H1 (cell line): ENCODE measurements at regions not wholly inside any gene's neighbourhood (a gene's known extent, or its start where the extent isn't known, plus 50 kb on each side); places are given as distances from the start of the nearest gene placed in this dataset.

Experiments
- CTCF ChIA-PET: fragments of 300-600 bp; sonication (Branson Sonifier 250); formaldehyde crosslinking; loops from one replicate; lab custom pipeline; 2021; ENCODE audit not compliant: partially characterized antibody; lab: Charles Lee
- POLR2A ChIA-PET: fragments of 300-600 bp; sonication (Branson Sonifier 250); formaldehyde crosslinking; loops from one replicate; lab custom pipeline; 2021; ENCODE audit warnings: inconsistent platforms; ENCODE audit not compliant: partially characterized antibody; lab: Charles Lee
- DNase-seq, 2 experiments: peaks; one replicate each; pipeline versions ENCODE4 v3.0.0 to v3.0.0-alpha.2; 2010 to 2022; ENCODE audit warnings: low spot score in 2 of 2, low read depth in 1 of 2, mixed read lengths in 1 of 2
- FAIRE-seq: peaks from 2 replicates; lab custom pipeline; 2011; peaks lifted over from hg19 to GRCh38; lab: Jason Lieb, UNC
- H2AFZ ChIP-seq: 2 replicates; pipeline ENCODE4 v1.8.1; 2012; ENCODE audit warnings: low read length, inconsistent platforms
- H2AK5ac ChIP-seq: 2 replicates; pipeline ENCODE4 v1.6.1; 2013; ENCODE audit warnings: low read depth, low read length
- H2BK120ac ChIP-seq: replicated peaks from 2 replicates; pipeline ENCODE3; 2013; ENCODE audit warnings: low read depth, low read length, inconsistent platforms
- H2BK12ac ChIP-seq: 2 replicates; pipeline ENCODE4 v1.6.1; 2013; ENCODE audit warnings: low read depth, low read length
- H2BK15ac ChIP-seq: 2 replicates; pipeline ENCODE4 v1.6.1; 2013; ENCODE audit warnings: low read length
- H2BK20ac ChIP-seq: 2 replicates; pipeline ENCODE4 v1.6.1; 2013; ENCODE audit warnings: low read length
- H2BK5ac ChIP-seq: 2 replicates; pipeline ENCODE4 v1.6.1; 2013; ENCODE audit warnings: low read depth, low read length
- H3K14ac ChIP-seq: 2 replicates; pipeline ENCODE4 v1.6.1; 2013; ENCODE audit warnings: inconsistent platforms; ENCODE audit not compliant: insufficient read length
- H3K18ac ChIP-seq: 2 replicates; pipeline ENCODE4 v1.6.1; 2013; ENCODE audit warnings: low read length; ENCODE audit errors: extremely low read depth
- H3K23ac ChIP-seq: 2 replicates; pipeline ENCODE4 v1.6.1; 2013; ENCODE audit warnings: inconsistent platforms; ENCODE audit not compliant: insufficient read length
- H3K23me2 ChIP-seq: 2 replicates; pipeline ENCODE4 v1.6.1; 2013; ENCODE audit warnings: low read depth, low read length
- H3K27ac ChIP-seq: 2 replicates; pipeline ENCODE4 v1.6.1; 2011; ENCODE audit warnings: low read depth, low read length, inconsistent platforms
- H3K27me3 ChIP-seq, 4 experiments: replicated peaks in 1 of 4; 1 replicate in 1 of 4; 2 replicates in 3 of 4; pipeline versions ENCODE4 v1.6.1 to v1.8.1; 2011 to 2013; ENCODE audit warnings: low read length in 3 of 4, mild to moderate bottlenecking in 3 of 4, inconsistent platforms in 2 of 4, mixed read lengths in 2 of 4, moderate library complexity in 1 of 4; ENCODE audit not compliant: control insufficient read depth in 3 of 4, insufficient read depth in 3 of 4; ENCODE audit errors: extremely low read depth in 1 of 4
- H3K36me3 ChIP-seq, 4 experiments: 2 replicates each; pipeline versions ENCODE4 v1.6.1 to v1.8.1; 2011 to 2013; ENCODE audit warnings: mild to moderate bottlenecking in 4 of 4, low read length in 3 of 4, moderate library complexity in 2 of 4, control low read depth in 1 of 4, inconsistent platforms in 1 of 4; ENCODE audit not compliant: insufficient read depth in 4 of 4, control insufficient read depth in 2 of 4
- H3K4ac ChIP-seq: replicated peaks from 2 replicates; pipeline ENCODE3; 2013; ENCODE audit warnings: low read length, low read depth, mixed read lengths, inconsistent platforms; ENCODE audit not compliant: insufficient read length
- H3K4me1 ChIP-seq, 4 experiments: replicated peaks in 1 of 4; 1 replicate in 1 of 4; 2 replicates in 3 of 4; pipeline versions ENCODE4 v1.6.1 to v1.8.1; 2011 to 2013; ENCODE audit warnings: low read length in 3 of 4, inconsistent platforms in 2 of 4, mixed read lengths in 1 of 4; ENCODE audit not compliant: insufficient read depth in 4 of 4, control insufficient read depth in 3 of 4
- H3K4me2 ChIP-seq, 2 experiments: 2 replicates each; pipeline versions ENCODE4 v1.6.1 to v1.8.1; 2011 to 2013; ENCODE audit warnings: low read depth in 2 of 2, low read length in 2 of 2, control low read depth in 1 of 2, inconsistent platforms in 1 of 2, mild to moderate bottlenecking in 1 of 2; ENCODE audit not compliant: insufficient read depth in 1 of 2
- H3K4me3 ChIP-seq, 4 experiments: fragments of 200-600, 300-600 bp in 1 of 4; sonication (generic), shearing (Covaris generic), sonication (Bioruptor Twin) in 1 of 4; 2 replicates each; pipeline versions ENCODE4 v1.5.1 to v1.8.1; 2011 to 2016; ENCODE audit warnings: low read length in 4 of 4, low read depth in 3 of 4, control low read depth in 2 of 4, inconsistent platforms in 2 of 4, mild to moderate bottlenecking in 2 of 4, mixed read lengths in 1 of 4, moderate library complexity in 1 of 4; ENCODE audit not compliant: insufficient read depth in 2 of 4; ENCODE audit errors: extremely low read depth in 1 of 4
- H3K56ac ChIP-seq: replicated peaks from 2 replicates; pipeline ENCODE3; 2013; ENCODE audit warnings: low read depth, mild to moderate bottlenecking, mixed read lengths, low read length, inconsistent platforms; ENCODE audit not compliant: insufficient read length
- H3K79me1 ChIP-seq: 2 replicates; pipeline ENCODE4 v1.6.1; 2013; ENCODE audit warnings: low read depth, low read length, control low read depth
- H3K79me2 ChIP-seq, 2 experiments: 2 replicates each; pipeline versions ENCODE4 v1.6.1 to v1.8.1; 2012 to 2013; ENCODE audit warnings: low read length in 2 of 2, mild to moderate bottlenecking in 2 of 2, inconsistent platforms in 1 of 2; ENCODE audit not compliant: insufficient read depth in 2 of 2, control insufficient read depth in 1 of 2
- H3K9ac ChIP-seq, 4 experiments: replicated peaks in 1 of 4; 1 replicate in 1 of 4; 2 replicates in 3 of 4; pipeline versions ENCODE4 v1.6.1 to v1.8.1; 2011 to 2013; ENCODE audit warnings: low read depth in 3 of 4, low read length in 3 of 4, control low read depth in 2 of 4, mild to moderate bottlenecking in 2 of 4, moderate library complexity in 2 of 4, inconsistent platforms in 1 of 4; ENCODE audit errors: extremely low read depth in 1 of 4
- H3K9me3 ChIP-seq, 2 experiments: 2 replicates each; pipeline versions ENCODE4 v1.6.1 to v1.8.1; 2012 to 2013; ENCODE audit warnings: mild to moderate bottlenecking in 2 of 2, moderate library complexity in 2 of 2, control low read depth in 1 of 2, inconsistent platforms in 1 of 2, low read depth in 1 of 2, low read length in 1 of 2, mixed read lengths in 1 of 2; ENCODE audit not compliant: insufficient read depth in 2 of 2
- H4K20me1 ChIP-seq, 2 experiments: replicated peaks in 1 of 2; 2 replicates each; pipeline versions ENCODE3 to v1.8.1; 2011 to 2013; ENCODE audit warnings: inconsistent platforms in 2 of 2, low read length in 2 of 2, mild to moderate bottlenecking in 1 of 2; ENCODE audit not compliant: insufficient read depth in 2 of 2, control insufficient read depth in 1 of 2
- H4K5ac ChIP-seq: 2 replicates; pipeline ENCODE4 v1.6.1; 2013; ENCODE audit warnings: low read length, low read depth, mixed read lengths, inconsistent platforms; ENCODE audit not compliant: insufficient read length
- H4K8ac ChIP-seq: 2 replicates; pipeline ENCODE4 v1.8.0; 2013; ENCODE audit warnings: mild to moderate bottlenecking, moderate library complexity, low read length, inconsistent platforms; ENCODE audit not compliant: insufficient read depth; ENCODE audit errors: extremely low read depth
- H4K91ac ChIP-seq: replicated peaks from 2 replicates; pipeline ENCODE3; 2013; ENCODE audit warnings: low read length, mixed read lengths, inconsistent platforms; ENCODE audit not compliant: insufficient read length
- GABPA ChIP-seq: IDR thresholded peaks from 2 replicates; pipeline ENCODE4 v1.6.1; 2011; ENCODE audit warnings: mild to moderate bottlenecking, low read length, moderate library complexity, borderline replicate concordance; ENCODE audit not compliant: insufficient read depth
- SIN3A ChIP-seq, 2 experiments: IDR thresholded peaks in 1 of 2; conservative IDR thresholded peaks in 1 of 2; 2 replicates each; pipeline ENCODE4 v1.6.1; 2011 to 2012; ENCODE audit warnings: low read length in 2 of 2, improper control_type of control experiment in 1 of 2, low read depth in 1 of 2, mild to moderate bottlenecking in 1 of 2
- SUZ12 ChIP-seq: fragments of 200-600 bp; sonication (generic); IDR thresholded peaks from 2 replicates; pipeline ENCODE4 v1.6.1; 2012; ENCODE audit warnings: mild to moderate bottlenecking, inconsistent platforms, low read length, moderate library complexity, mixed read lengths
- TCF12 ChIP-seq: IDR thresholded peaks from 2 replicates; pipeline ENCODE4 v1.6.1; 2011; ENCODE audit warnings: low read depth, mild to moderate bottlenecking, low read length
- WGBS, 2 experiments: shearing (Covaris generic) in 1 of 2; methylation state at CpG; one replicate each; pipeline versions ENCODE4 v1.1.6 to v1.1.7; 2013 to 2015; ENCODE audit warnings: low lambda C conversion rate in 2 of 2, mixed read lengths in 2 of 2, inconsistent platforms in 1 of 2, low coverage in 1 of 2, missing lambda C conversion rate in 1 of 2; ENCODE audit not compliant: insufficient replicate concordance in 2 of 2, insufficient coverage in 1 of 2, insufficient read length in 1 of 2; ENCODE audit errors: extremely low coverage in 1 of 2, missing lambda C conversion rate in 1 of 2; 5-methylcytosine and 5-hydroxymethylcytosine counted together

GRCh38 chr22:49031746-49032330 lies 795.8 kb downstream of the BRD1 start:
- H3K79me2 ChIP-seq: no peaks in the 10 kb centered on the region
- H2BK120ac ChIP-seq: no peak overlapping the region
- no peaks in the 10 kb centered on the region; a peak in 1 of 7 replicates for H3K4me1 ChIP-seq
- no peak for DNase-seq
- H3K23me2 ChIP-seq: no peaks in the 10 kb centered on the region
- no peak overlapping the region for H3K23ac ChIP-seq
- no peaks in the 10 kb centered on the region; a peak in 1 of 4 replicates for H3K9me3 ChIP-seq
- H3K36me3 ChIP-seq: no peaks in the 10 kb centered on the region
- no peak overlapping the region for H2BK12ac ChIP-seq
- no peak overlapping the region for H3K14ac ChIP-seq
- no peak overlapping the region for H3K18ac ChIP-seq
- no peaks in the 10 kb centered on the region for H4K20me1 ChIP-seq
- no peak overlapping the region for H2BK5ac ChIP-seq
- no peak overlapping the region for H3K4ac ChIP-seq
- WGBS, 2 experiments: 84% methylated on average over 6 of the region's 6 CpGs; no CpG with 5 or more reads in 1 of the 2 experiments
- H3K27ac ChIP-seq: no peak overlapping the region
- no peak overlapping the region; the same call in 1 of the 2 replicates for H2BK15ac ChIP-seq
- POLR2A ChIA-PET: no interaction called here
- TF ChIP-seq SIN3A (conservative IDR thresholded peaks at IDR 0.05 in 1 of 2, IDR thresholded peaks at IDR 0.05 in 1 of 2; ENCODE audit: low read depth in 1 of 2, low read length in 2 of 2) (no peak), TCF12 (no peak), GABPA (no peak), SUZ12 (no peak)
- TF ChIP-seq, all 59 proteins: peak for 0
- FAIRE-seq: no peak
- H4K91ac ChIP-seq: no peak overlapping the region
- H2BK20ac ChIP-seq: no peak overlapping the region
- H3K9ac ChIP-seq: no peak overlapping the region
- no peak overlapping the region for H2AFZ ChIP-seq
- CTCF ChIA-PET: interaction anchor here (1.2 kb wide), 1 partner anchor 89 kb away, joined by 4 read pairs; no protein-coding TSS in a partner anchor
- H3K4me2 ChIP-seq: no peak overlapping the region
- no peak overlapping the region for H3K4me3 ChIP-seq
- H3K27me3 ChIP-seq: peaks cover 0 to 6% (median 0%) of the 10 kb centered on the region in 4 experiments; a peak in 1 of 7 replicates
- H2AK5ac ChIP-seq: no peak overlapping the region
- no peaks in the 10 kb centered on the region for H3K79me1 ChIP-seq
- no peak overlapping the region for H3K56ac ChIP-seq
- no peak overlapping the region for H4K5ac ChIP-seq
- 0 out of 2 replicates have a peak overlapping the region, but pooled peaks have one; percentile 5 for H4K8ac ChIP-seq
